GM12878 (cell line): ENCODE measurements at regions not wholly inside any gene's neighbourhood (a gene's known extent, or its start where the extent isn't known, plus 50 kb on each side); places are given as distances from the start of the nearest gene placed in this dataset.

Source experiments
- ATAC-seq: fragments of 200-7000 bp; cut with Tn5 transposase; 3 replicates; pipeline ENCODE4 v1.9.1; 2020; ENCODE audit warnings: mild to moderate bottlenecking, moderate library complexity
- BruUV-seq: library from RNA; stranded (reverse); fragments of 400-500 nt; replicated peaks from 2 replicates; lab custom pipeline; 2021; lab: Mats Ljungman, UMichigan
- CTCF ChIA-PET: fragments of 300-600 bp; sonication (Branson Sonifier 250); formaldehyde crosslinking; extraction: SDS; loops from one replicate; lab custom pipeline; 2021; ENCODE audit warnings: inconsistent platforms; lab: Yijun Ruan, JAX
- POLR2A ChIA-PET: fragments of 350-600 bp; formaldehyde crosslinking; extraction: SDS; loops from one replicate; lab custom pipeline; 2021; ENCODE audit warnings: inconsistent platforms; lab: Charles Lee
- RAD21 ChIA-PET: fragments of 300-600 bp; sonication (Branson Sonifier 250); formaldehyde crosslinking; loops from one replicate; lab custom pipeline; 2023; ENCODE audit warnings: antibody characterized with exemption; ENCODE audit not compliant: unreplicated experiment; lab: Charles Lee
- SMC1A ChIA-PET: fragments of 300-600 bp; sonication (Branson Sonifier 250); formaldehyde crosslinking; loops from one replicate; lab custom pipeline; 2023; ENCODE audit not compliant: unreplicated experiment, uncharacterized antibody; lab: Charles Lee
- DNase-seq: peaks from one replicate; pipeline ENCODE4 v3.0.0-alpha.2; 2011; ENCODE audit warnings: low read depth, low spot score
- FAIRE-seq: peaks from 3 replicates; lab custom pipeline; 2011; peaks lifted over from hg19 to GRCh38; lab: Jason Lieb, UNC
- H2AFZ ChIP-seq: 2 replicates; pipeline ENCODE4 v1.6.0; 2011; ENCODE audit warnings: low read depth, low read length, control low read depth; ENCODE audit not compliant: control insufficient read depth
- H3K27ac ChIP-seq: 2 replicates; pipeline ENCODE4 v1.5.1; 2011; ENCODE audit warnings: control low read depth; ENCODE audit not compliant: control insufficient read depth, insufficient read depth
- H3K27me3 ChIP-seq, 2 experiments: replicated peaks in 1 of 2; 2 replicates each; pipeline versions ENCODE4 v1.6.0 to v1.6.1; 2011; ENCODE audit warnings: low read length in 1 of 2; ENCODE audit not compliant: control insufficient read depth in 2 of 2, insufficient read depth in 2 of 2
- H3K36me3 ChIP-seq, 2 experiments: 2 replicates each; pipeline ENCODE4 v1.5.1; 2011; ENCODE audit warnings: low read length in 1 of 2; ENCODE audit not compliant: control insufficient read depth in 2 of 2, insufficient read depth in 2 of 2
- H3K4me1 ChIP-seq: 2 replicates; pipeline ENCODE4 v1.6.1; 2011; ENCODE audit warnings: mild to moderate bottlenecking, low read length, moderate library complexity, mixed read lengths; ENCODE audit not compliant: control insufficient read depth, insufficient read depth
- H3K4me2 ChIP-seq: 2 replicates; pipeline ENCODE4 v1.6.0; 2011; ENCODE audit warnings: control low read depth; ENCODE audit not compliant: control insufficient read depth, insufficient read depth
- H3K4me3 ChIP-seq: fragments of 200-600 bp; sonication (generic); 2 replicates; pipeline ENCODE4 v1.5.1; 2016
- H3K79me2 ChIP-seq: 2 replicates; pipeline ENCODE4 v1.6.0; 2011; ENCODE audit warnings: low read length; ENCODE audit not compliant: control insufficient read depth, insufficient read depth
- H3K9ac ChIP-seq: 2 replicates; pipeline ENCODE4 v1.8.0; 2011; ENCODE audit warnings: low read length, control low read depth, mixed read lengths; ENCODE audit not compliant: control insufficient read depth, insufficient read depth
- H3K9me3 ChIP-seq: replicated peaks from 3 replicates; pipeline ENCODE4 v1.5.1; 2011; ENCODE audit warnings: mild to moderate bottlenecking, low read length; ENCODE audit not compliant: control insufficient read depth, insufficient read depth
- H4K20me1 ChIP-seq: 2 replicates; pipeline ENCODE4 v1.6.0; 2011; ENCODE audit not compliant: control insufficient read depth, insufficient read depth
- BRCA1 ChIP-seq: IDR thresholded peaks from 2 replicates; pipeline ENCODE4 v1.6.1; 2011; ENCODE audit warnings: low read depth, low read length, improper control_type of control experiment
- NR2C2 ChIP-seq: IDR thresholded peaks from 2 replicates; pipeline ENCODE4 v1.6.1; 2011; ENCODE audit warnings: borderline replicate concordance, low read depth; ENCODE audit not compliant: control insufficient read depth, insufficient read length
- ZNF207 ChIP-seq: fragments of 450-650 bp; IDR thresholded peaks from 2 replicates; pipeline ENCODE4 v1.6.1; 2014; ENCODE audit warnings: antibody characterized with exemption, mild to moderate bottlenecking, borderline replicate concordance
- WGBS: methylation state at CpG from one replicate; pipeline ENCODE4 v1.1.6; 2016; ENCODE audit warnings: low lambda C conversion rate; ENCODE audit not compliant: insufficient replicate concordance, insufficient coverage; ENCODE audit errors: missing lambda C conversion rate; 5-methylcytosine and 5-hydroxymethylcytosine counted together
- in situ Hi-C: fragments of 300-500 bp; cut with MboI; formaldehyde crosslinking; loops from 9 replicates; pipeline ENCODE4 v1.14.3; 2018; ENCODE audit warnings: mixed read lengths
- intact Hi-C: fragments of 100-400 bp; cut with micrococcal nuclease; formaldehyde crosslinking; loops from one replicate; pipeline ENCODE4 v1.14.2; 2022; ENCODE audit not compliant: unreplicated experiment
- TF ChIP-seq, protein P1 (sequence below): fragments of 450-650 bp; IDR thresholded peaks from 2 replicates; pipeline ENCODE4 v1.6.1; 2018; ENCODE audit warnings: borderline replicate concordance, mild to moderate bottlenecking; ENCODE audit not compliant: partially characterized antibody
- TF ChIP-seq, protein P2 (sequence below): fragments of 450-650 bp; formaldehyde crosslinking; IDR thresholded peaks from 2 replicates; pipeline ENCODE4 v1.4.0; 2022; ENCODE audit warnings: mild to moderate bottlenecking, moderate library complexity

DNA sequence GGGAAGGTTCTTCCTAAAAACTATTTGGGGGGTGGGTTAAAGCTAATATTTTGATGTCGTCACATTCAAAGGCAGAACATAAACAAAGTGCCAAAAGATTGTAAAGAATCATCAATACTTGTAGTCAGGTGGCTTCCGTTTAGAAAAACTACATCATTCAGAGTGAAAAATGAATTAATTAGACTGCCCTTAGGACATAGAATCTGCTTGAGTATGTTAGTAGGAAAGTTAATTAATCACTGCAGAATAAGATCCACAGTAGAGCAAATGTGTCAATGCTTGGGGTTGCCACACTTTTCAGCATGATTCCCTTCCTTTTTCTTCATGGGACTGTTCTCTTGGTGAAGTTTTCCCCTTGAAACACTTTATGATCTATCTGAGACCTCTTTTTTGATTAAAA lies 166.8 kb upstream of the MTNR1B start:
- Histone ChIP-seq H3K9ac (no peak overlapping the region), H3K4me1 (no peaks in the 10 kb centered on the region), H3K4me2 (no peak overlapping the region), H2AFZ (no peak overlapping the region), H3K27me3 (no peaks in the 10 kb centered on the region), H3K4me3 (no peak overlapping the region), H3K79me2 (no peaks in the 10 kb centered on the region), H3K36me3 (no peaks in the 10 kb centered on the region), H3K9me3 (no peaks in the 10 kb centered on the region), H3K27ac (no peak overlapping the region), H4K20me1 (no peaks in the 10 kb centered on the region)
- no peak for ATAC-seq
- FAIRE-seq: no peak
- ChIA-PET RAD21 (no interaction called here), CTCF (no interaction called here), POLR2A (no interaction called here), SMC1A (no interaction called here)
- TF ChIP-seq, protein P1, sequence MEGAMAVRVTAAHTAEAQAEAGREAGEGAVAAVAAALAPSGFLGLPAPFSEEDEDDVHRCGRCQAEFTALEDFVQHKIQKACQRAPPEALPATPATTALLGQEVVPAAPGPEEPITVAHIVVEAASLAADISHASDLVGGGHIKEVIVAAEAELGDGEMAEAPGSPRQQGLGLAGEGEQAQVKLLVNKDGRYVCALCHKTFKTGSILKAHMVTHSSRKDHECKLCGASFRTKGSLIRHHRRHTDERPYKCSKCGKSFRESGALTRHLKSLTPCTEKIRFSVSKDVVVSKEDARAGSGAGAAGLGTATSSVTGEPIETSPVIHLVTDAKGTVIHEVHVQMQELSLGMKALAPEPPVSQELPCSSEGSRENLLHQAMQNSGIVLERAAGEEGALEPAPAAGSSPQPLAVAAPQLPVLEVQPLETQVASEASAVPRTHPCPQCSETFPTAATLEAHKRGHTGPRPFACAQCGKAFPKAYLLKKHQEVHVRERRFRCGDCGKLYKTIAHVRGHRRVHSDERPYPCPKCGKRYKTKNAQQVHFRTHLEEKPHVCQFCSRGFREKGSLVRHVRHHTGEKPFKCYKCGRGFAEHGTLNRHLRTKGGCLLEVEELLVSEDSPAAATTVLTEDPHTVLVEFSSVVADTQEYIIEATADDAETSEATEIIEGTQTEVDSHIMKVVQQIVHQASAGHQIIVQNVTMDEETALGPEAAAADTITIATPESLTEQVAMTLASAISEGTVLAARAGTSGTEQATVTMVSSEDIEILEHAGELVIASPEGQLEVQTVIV: no peak
- no peak for TF ChIP-seq BRCA1
- TF ChIP-seq, protein P2, sequence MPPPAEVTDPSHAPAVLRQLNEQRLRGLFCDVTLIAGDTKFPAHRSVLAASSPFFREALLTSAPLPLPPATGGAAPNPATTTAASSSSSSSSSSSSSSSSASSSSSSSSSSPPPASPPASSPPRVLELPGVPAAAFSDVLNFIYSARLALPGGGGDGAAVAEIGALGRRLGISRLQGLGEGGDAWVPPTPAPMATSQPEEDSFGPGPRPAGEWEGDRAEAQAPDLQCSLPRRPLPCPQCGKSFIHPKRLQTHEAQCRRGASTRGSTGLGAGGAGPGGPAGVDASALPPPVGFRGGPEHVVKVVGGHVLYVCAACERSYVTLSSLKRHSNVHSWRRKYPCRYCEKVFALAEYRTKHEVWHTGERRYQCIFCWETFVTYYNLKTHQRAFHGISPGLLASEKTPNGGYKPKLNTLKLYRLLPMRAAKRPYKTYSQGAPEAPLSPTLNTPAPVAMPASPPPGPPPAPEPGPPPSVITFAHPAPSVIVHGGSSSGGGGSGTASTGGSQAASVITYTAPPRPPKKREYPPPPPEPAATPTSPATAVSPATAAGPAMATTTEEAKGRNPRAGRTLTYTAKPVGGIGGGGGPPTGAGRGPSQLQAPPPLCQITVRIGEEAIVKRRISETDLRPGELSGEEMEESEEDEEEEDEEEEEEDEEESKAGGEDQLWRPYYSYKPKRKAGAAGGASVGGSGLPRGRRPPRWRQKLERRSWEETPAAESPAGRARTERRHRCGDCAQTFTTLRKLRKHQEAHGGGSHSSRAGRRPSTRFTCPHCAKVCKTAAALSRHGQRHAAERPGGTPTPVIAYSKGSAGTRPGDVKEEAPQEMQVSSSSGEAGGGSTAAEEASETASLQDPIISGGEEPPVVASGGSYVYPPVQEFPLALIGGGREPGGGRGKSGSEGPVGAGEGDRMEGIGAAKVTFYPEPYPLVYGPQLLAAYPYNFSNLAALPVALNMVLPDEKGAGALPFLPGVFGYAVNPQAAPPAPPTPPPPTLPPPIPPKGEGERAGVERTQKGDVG (CRISPR knock-in tag): no peak
- TF ChIP-seq ZNF207: no peak
- no peak for TF ChIP-seq NR2C2
- in situ Hi-C loops: no loop called here
- no peak for DNase-seq
- intact Hi-C loops: no loop called here
- no TSS peak for BruUV-seq
- WGBS: 29% methylated on average over 2 of the region's 2 CpGs
